ENCODE measurements at regions not wholly inside any gene's neighbourhood (a gene's known extent, or its start where the extent isn't known, plus 50 kb on each side); places are given as distances from the start of the nearest gene placed in this dataset.

- DNase-seq, result no peak
Observed at GRCh38 chr6:33862536-33862935, 58.7 kb upstream of the MLN start.

GRCh38 chr6:33861722-33862121 is 57.9 kb upstream of the MLN start:
- DNase-seq, result no peak

- DNase-seq, result peak; percentile 16 to 29
Observed at GRCh38 chr6:33860706-33861474, 57.1 kb upstream of the MLN start.

GRCh38 chr6:33860006-33860405 is 56.2 kb upstream of the MLN start:
- DNase-seq, result no peak

- no peak for DNase-seq
Observed at GRCh38 chr6:33858804-33859505, 55.2 kb upstream of the MLN start.

GRCh38 chr6:33857932-33858475 is 54.2 kb upstream of the MLN start:
- no peak for DNase-seq

GRCh38 chr6:33857093-33857931 is 53.5 kb upstream of the MLN start:
- no peak for DNase-seq

- DNase-seq, result peak; percentile 77 to 80
Observed at GRCh38 chr6:33856655-33857054, 52.9 kb upstream of the MLN start.

GRCh38 chr6:33856031-33856590 is 52.3 kb upstream of the MLN start:
- DNase-seq, result no peak

GRCh38 chr6:33854572-33855030 is 50.8 kb upstream of the MLN start:
- no peak for DNase-seq

GRCh38 chr6:33853736-33854135 is 49.9 kb upstream of the MLN start:
- no peak for DNase-seq
